ENCODE measurements at regions not wholly inside any gene's neighbourhood (a gene's known extent, or its start where the extent isn't known, plus 50 kb on each side); places are given as distances from the start of the nearest gene placed in this dataset.

DNA sequence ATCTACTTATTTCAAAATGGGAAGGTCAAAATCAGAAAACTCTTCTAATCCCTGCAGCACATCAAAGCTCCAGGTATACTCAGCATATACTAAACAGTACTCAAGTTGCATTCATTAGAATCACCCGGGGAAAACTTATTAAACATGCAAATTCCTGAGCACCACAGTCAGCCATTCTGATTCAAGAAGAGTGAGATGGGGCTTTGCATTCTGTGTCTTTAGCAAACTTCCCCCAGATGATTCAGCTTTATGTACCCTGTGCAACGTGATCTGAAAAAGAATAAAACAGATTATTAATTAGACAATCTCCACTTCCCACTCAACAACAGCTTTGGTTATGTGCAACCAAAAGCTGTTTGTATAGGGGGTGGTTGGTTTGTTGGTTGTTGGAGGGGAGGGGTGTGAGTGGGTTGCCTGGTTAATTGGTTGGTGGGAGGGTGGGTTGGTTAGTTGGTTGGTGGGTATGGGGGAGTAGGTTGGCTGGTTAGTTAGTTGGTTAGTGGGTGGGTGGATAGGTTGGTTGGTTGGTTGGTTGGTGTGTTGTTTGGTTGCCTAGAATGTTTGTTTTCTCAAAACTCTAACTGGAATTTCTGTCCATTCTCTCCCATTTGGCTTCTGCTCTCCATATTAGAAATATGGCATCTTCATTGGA lies 112.5 kb upstream of the AGAP1 start:
- no peaks in the 10 kb centered on the region for H3K27me3 ChIP-seq (ENCODE audit: control insufficient read depth, insufficient read depth, low read length)
- TF ChIP-seq, protein P1, sequence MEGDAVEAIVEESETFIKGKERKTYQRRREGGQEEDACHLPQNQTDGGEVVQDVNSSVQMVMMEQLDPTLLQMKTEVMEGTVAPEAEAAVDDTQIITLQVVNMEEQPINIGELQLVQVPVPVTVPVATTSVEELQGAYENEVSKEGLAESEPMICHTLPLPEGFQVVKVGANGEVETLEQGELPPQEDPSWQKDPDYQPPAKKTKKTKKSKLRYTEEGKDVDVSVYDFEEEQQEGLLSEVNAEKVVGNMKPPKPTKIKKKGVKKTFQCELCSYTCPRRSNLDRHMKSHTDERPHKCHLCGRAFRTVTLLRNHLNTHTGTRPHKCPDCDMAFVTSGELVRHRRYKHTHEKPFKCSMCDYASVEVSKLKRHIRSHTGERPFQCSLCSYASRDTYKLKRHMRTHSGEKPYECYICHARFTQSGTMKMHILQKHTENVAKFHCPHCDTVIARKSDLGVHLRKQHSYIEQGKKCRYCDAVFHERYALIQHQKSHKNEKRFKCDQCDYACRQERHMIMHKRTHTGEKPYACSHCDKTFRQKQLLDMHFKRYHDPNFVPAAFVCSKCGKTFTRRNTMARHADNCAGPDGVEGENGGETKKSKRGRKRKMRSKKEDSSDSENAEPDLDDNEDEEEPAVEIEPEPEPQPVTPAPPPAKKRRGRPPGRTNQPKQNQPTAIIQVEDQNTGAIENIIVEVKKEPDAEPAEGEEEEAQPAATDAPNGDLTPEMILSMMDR (IDR thresholded peaks at IDR 0.05; ENCODE audit: insufficient read depth, low read length, poor library complexity, severe bottlenecking): no peak
- DNase-seq (ENCODE audit: low read depth): no peak
- H3K4me3 ChIP-seq (ENCODE audit: low read depth, low read length): no peak overlapping the region
- H3K36me3 ChIP-seq (ENCODE audit: control insufficient read depth, insufficient read depth, low read length): no peaks in the 10 kb centered on the region

DNA sequence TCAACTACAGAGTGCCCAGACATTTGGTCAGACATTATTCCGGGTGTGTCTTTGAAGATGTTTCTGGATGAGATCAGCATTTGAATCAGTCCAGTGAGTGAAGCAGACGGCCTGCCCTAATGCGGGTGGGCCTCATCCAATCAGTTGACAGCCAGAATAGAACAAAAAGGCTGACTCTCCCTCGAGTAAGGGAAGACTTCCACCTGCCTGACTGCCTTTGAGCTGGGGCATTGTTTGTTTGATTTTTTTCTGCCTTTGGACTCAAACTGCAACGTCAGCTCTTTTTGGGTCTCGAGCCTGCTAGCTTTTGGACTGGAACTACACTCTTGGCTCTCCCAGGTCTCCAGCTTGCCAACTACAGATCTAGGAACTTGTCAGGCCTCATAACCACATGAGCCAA lies 111.7 kb upstream of the AGAP1 start:
- TF ChIP-seq, protein P1 (IDR thresholded peaks at IDR 0.05; ENCODE audit: insufficient read depth, low read length, poor library complexity, severe bottlenecking): no peak
- Histone ChIP-seq H3K27me3 (ENCODE audit: control insufficient read depth, insufficient read depth, low read length) (no peaks in the 10 kb centered on the region), H3K36me3 (ENCODE audit: control insufficient read depth, insufficient read depth, low read length) (no peaks in the 10 kb centered on the region), H3K4me3 (ENCODE audit: low read depth, low read length) (no peak overlapping the region)
- no peak for DNase-seq (ENCODE audit: low read depth)

GRCh38 chr2:235382601-235383000 lies 111.2 kb upstream of the AGAP1 start:
- DNase-seq (ENCODE audit: low read depth): no peak
- Histone ChIP-seq H3K27me3 (ENCODE audit: control insufficient read depth, insufficient read depth, low read length) (no peaks in the 10 kb centered on the region), H3K36me3 (ENCODE audit: control insufficient read depth, insufficient read depth, low read length) (no peaks in the 10 kb centered on the region), H3K4me3 (ENCODE audit: low read depth, low read length) (no peak overlapping the region)
- TF ChIP-seq, protein P1 (IDR thresholded peaks at IDR 0.05; ENCODE audit: insufficient read depth, low read length, poor library complexity, severe bottlenecking): no peak

- no peaks in the 10 kb centered on the region for H3K27me3 ChIP-seq (ENCODE audit: control insufficient read depth, insufficient read depth, low read length)
- H3K4me3 ChIP-seq (ENCODE audit: low read depth, low read length): no peak overlapping the region
- H3K36me3 ChIP-seq (ENCODE audit: control insufficient read depth, insufficient read depth, low read length): no peaks in the 10 kb centered on the region
- DNase-seq (ENCODE audit: low read depth): no peak
- TF ChIP-seq, protein P1 (IDR thresholded peaks at IDR 0.05; ENCODE audit: insufficient read depth, low read length, poor library complexity, severe bottlenecking): no peak
Measured at GRCh38 chr2:235383272-235383843, 110.5 kb upstream of the AGAP1 start.

- H3K4me3 ChIP-seq (ENCODE audit: low read depth, low read length): no peak overlapping the region
- no peak for DNase-seq (ENCODE audit: low read depth)
- TF ChIP-seq, protein P1 (IDR thresholded peaks at IDR 0.05; ENCODE audit: insufficient read depth, low read length, poor library complexity, severe bottlenecking): no peak
- no peaks in the 10 kb centered on the region for H3K27me3 ChIP-seq (ENCODE audit: control insufficient read depth, insufficient read depth, low read length)
- no peaks in the 10 kb centered on the region for H3K36me3 ChIP-seq (ENCODE audit: control insufficient read depth, insufficient read depth, low read length)
Measured at GRCh38 chr2:235384624-235385023, 109.2 kb upstream of the AGAP1 start.

- no peaks in the 10 kb centered on the region for H3K27me3 ChIP-seq (ENCODE audit: control insufficient read depth, insufficient read depth, low read length)
- DNase-seq (ENCODE audit: low read depth): no peak
- H3K36me3 ChIP-seq (ENCODE audit: control insufficient read depth, insufficient read depth, low read length): no peaks in the 10 kb centered on the region
- TF ChIP-seq, protein P1 (IDR thresholded peaks at IDR 0.05; ENCODE audit: insufficient read depth, low read length, poor library complexity, severe bottlenecking): no peak
- H3K4me3 ChIP-seq (ENCODE audit: low read depth, low read length): no peak overlapping the region
Measured at GRCh38 chr2:235389626-235390025, 104.2 kb upstream of the AGAP1 start.

All from kidney epithelial cell (primary cell).